Adrenal gland (tissue), 5 donors: ENCODE measurements at regions not wholly inside any gene's neighbourhood (a gene's known extent, or its start where the extent isn't known, plus 50 kb on each side); places are given as distances from the start of the nearest gene placed in this dataset.

Source experiments
- POLR2A ChIP-seq, 2 donors: fragments of 450-650 bp; IDR thresholded peaks; one replicate each; pipeline ENCODE4 v1.6.1; 2017; ENCODE audit warnings: antibody characterized with exemption in 2 of 2, mild to moderate bottlenecking in 2 of 2, moderate library complexity in 1 of 2
- TF ChIP-seq, protein P1 (sequence below), 6 experiments: fragments of 450-650 bp in 4 of 6; fragments of 200-600 bp in 2 of 6; sonication (generic) in 1 of 6; IDR thresholded peaks; 1 replicate in 5 of 6; 2 replicates in 1 of 6; pipeline versions ENCODE4 v1.5.1 to v1.8.0; 2016 to 2021; ENCODE audit warnings: antibody characterized with exemption in 6 of 6, mild to moderate bottlenecking in 2 of 6, moderate library complexity in 1 of 6
- donor health status: DM: no; HTN: no; CAD: no.

DNA sequence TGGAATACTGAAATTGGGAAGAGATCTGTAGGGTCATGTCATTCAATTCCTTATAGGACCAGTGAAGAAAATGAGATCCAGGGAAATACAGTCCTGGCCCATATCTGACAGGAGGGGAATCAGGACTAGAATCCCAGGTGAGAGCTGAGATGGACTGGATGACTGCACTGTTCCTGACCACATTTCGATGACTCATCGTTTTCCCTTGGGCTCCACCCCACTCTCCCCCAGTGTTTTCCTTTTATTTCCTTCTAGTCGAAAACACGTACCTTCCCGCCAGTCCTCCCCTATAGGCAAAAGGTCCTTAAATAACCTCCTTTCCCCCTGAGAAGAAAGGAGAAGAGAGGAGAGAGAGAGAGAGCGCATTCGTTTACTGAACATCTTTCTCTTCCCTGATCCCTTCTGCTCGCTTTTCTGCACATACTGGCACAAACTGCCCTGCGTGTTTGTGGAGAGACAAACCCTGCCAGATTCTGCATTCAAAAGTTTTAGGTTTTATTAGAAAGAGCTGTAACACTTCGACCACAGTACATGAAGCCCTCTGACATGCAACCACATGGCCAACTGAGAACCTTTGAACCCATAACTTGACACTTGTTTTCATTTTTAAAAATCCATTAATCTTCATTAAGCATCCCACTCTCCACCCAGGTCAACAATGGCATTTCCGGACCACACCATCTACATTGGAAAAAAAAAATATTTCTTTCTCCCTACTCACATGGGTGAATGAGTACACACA, 565.7 kb downstream of the METTL15 start:
- TF ChIP-seq, protein P1, sequence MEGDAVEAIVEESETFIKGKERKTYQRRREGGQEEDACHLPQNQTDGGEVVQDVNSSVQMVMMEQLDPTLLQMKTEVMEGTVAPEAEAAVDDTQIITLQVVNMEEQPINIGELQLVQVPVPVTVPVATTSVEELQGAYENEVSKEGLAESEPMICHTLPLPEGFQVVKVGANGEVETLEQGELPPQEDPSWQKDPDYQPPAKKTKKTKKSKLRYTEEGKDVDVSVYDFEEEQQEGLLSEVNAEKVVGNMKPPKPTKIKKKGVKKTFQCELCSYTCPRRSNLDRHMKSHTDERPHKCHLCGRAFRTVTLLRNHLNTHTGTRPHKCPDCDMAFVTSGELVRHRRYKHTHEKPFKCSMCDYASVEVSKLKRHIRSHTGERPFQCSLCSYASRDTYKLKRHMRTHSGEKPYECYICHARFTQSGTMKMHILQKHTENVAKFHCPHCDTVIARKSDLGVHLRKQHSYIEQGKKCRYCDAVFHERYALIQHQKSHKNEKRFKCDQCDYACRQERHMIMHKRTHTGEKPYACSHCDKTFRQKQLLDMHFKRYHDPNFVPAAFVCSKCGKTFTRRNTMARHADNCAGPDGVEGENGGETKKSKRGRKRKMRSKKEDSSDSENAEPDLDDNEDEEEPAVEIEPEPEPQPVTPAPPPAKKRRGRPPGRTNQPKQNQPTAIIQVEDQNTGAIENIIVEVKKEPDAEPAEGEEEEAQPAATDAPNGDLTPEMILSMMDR (IDR thresholded peaks at IDR 0.05), result no peak
- no peak for TF ChIP-seq POLR2A (IDR thresholded peaks at IDR 0.05)
